Sigmoid colon (tissue), 4 donors: ENCODE measurements at regions not wholly inside any gene's neighbourhood (a gene's known extent, or its start where the extent isn't known, plus 50 kb on each side); places are given as distances from the start of the nearest gene placed in this dataset.

Source experiments
- EP300 ChIP-seq, 4 donors: sonication (generic); formaldehyde crosslinking; IDR thresholded peaks; one replicate each; pipeline ENCODE4 v1.6.1; 2017; ENCODE audit warnings: antibody characterized with exemption in 4 of 4
- POLR2A ChIP-seq, 2 donors: fragments of 450-650 bp; IDR thresholded peaks; one replicate each; pipeline ENCODE4 v1.6.1; 2016; ENCODE audit warnings: antibody characterized with exemption in 2 of 2, mild to moderate bottlenecking in 2 of 2, moderate library complexity in 2 of 2
- POLR2AphosphoS5 ChIP-seq, 4 donors: sonication (generic); formaldehyde crosslinking; IDR thresholded peaks; one replicate each; pipeline ENCODE4 v1.6.1; 2017; ENCODE audit warnings: antibody characterized with exemption in 4 of 4
- TF ChIP-seq, protein P1 (sequence below), 4 experiments: fragments of 450-650 bp in 3 of 4; fragments of 200-600 bp in 1 of 4; IDR thresholded peaks; one replicate each; pipeline ENCODE4 v1.5.1; 2016 to 2019; ENCODE audit warnings: antibody characterized with exemption in 4 of 4, mild to moderate bottlenecking in 3 of 4, moderate library complexity in 2 of 4

DNA sequence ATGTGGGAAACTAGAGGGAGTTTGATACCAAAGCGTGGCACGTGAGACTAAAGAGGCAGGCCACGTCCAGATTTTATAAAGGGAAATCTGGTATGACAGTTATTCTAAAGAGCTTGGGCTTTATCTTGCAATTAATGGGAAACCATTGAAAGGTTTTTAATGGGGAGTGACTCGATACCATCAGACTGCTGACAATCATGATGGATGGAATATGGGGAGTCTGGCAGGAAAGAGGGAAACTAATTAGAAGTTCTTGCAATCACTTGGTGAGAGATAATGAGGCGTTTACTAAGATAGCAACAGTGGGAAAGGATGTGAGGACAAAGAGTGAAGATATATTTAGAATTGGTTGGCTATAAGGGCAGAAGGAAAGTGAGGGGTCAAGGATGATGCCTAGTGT, 94.0 kb downstream of the MBL2 start:
- TF ChIP-seq POLR2A (IDR thresholded peaks at IDR 0.05) (no peak), POLR2AphosphoS5 (IDR thresholded peaks at IDR 0.05) (no peak), EP300 (IDR thresholded peaks at IDR 0.05) (no peak)
- TF ChIP-seq, protein P1, sequence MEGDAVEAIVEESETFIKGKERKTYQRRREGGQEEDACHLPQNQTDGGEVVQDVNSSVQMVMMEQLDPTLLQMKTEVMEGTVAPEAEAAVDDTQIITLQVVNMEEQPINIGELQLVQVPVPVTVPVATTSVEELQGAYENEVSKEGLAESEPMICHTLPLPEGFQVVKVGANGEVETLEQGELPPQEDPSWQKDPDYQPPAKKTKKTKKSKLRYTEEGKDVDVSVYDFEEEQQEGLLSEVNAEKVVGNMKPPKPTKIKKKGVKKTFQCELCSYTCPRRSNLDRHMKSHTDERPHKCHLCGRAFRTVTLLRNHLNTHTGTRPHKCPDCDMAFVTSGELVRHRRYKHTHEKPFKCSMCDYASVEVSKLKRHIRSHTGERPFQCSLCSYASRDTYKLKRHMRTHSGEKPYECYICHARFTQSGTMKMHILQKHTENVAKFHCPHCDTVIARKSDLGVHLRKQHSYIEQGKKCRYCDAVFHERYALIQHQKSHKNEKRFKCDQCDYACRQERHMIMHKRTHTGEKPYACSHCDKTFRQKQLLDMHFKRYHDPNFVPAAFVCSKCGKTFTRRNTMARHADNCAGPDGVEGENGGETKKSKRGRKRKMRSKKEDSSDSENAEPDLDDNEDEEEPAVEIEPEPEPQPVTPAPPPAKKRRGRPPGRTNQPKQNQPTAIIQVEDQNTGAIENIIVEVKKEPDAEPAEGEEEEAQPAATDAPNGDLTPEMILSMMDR (IDR thresholded peaks at IDR 0.05), result no peak
